H1 (cell line): ENCODE measurements at regions not wholly inside any gene's neighbourhood (a gene's known extent, or its start where the extent isn't known, plus 50 kb on each side); places are given as distances from the start of the nearest gene placed in this dataset.

Source experiments
- CTCF ChIA-PET: fragments of 300-600 bp; sonication (Branson Sonifier 250); formaldehyde crosslinking; loops from one replicate; lab custom pipeline; 2021; ENCODE audit not compliant: partially characterized antibody; lab: Charles Lee
- POLR2A ChIA-PET: fragments of 300-600 bp; sonication (Branson Sonifier 250); formaldehyde crosslinking; loops from one replicate; lab custom pipeline; 2021; ENCODE audit warnings: inconsistent platforms; ENCODE audit not compliant: partially characterized antibody; lab: Charles Lee
- DNase-seq, 2 experiments: peaks; one replicate each; pipeline versions ENCODE4 v3.0.0 to v3.0.0-alpha.2; 2010 to 2022; ENCODE audit warnings: low spot score in 2 of 2, low read depth in 1 of 2, mixed read lengths in 1 of 2
- FAIRE-seq: peaks from 2 replicates; lab custom pipeline; 2011; peaks lifted over from hg19 to GRCh38; lab: Jason Lieb, UNC
- H2AFZ ChIP-seq: 2 replicates; pipeline ENCODE4 v1.8.1; 2012; ENCODE audit warnings: low read length, inconsistent platforms
- H2AK5ac ChIP-seq: 2 replicates; pipeline ENCODE4 v1.6.1; 2013; ENCODE audit warnings: low read depth, low read length
- H2BK120ac ChIP-seq: replicated peaks from 2 replicates; pipeline ENCODE3; 2013; ENCODE audit warnings: low read depth, low read length, inconsistent platforms
- H2BK12ac ChIP-seq: 2 replicates; pipeline ENCODE4 v1.6.1; 2013; ENCODE audit warnings: low read depth, low read length
- H2BK15ac ChIP-seq: 2 replicates; pipeline ENCODE4 v1.6.1; 2013; ENCODE audit warnings: low read length
- H2BK20ac ChIP-seq: 2 replicates; pipeline ENCODE4 v1.6.1; 2013; ENCODE audit warnings: low read length
- H2BK5ac ChIP-seq: 2 replicates; pipeline ENCODE4 v1.6.1; 2013; ENCODE audit warnings: low read depth, low read length
- H3K14ac ChIP-seq: 2 replicates; pipeline ENCODE4 v1.6.1; 2013; ENCODE audit warnings: inconsistent platforms; ENCODE audit not compliant: insufficient read length
- H3K18ac ChIP-seq: 2 replicates; pipeline ENCODE4 v1.6.1; 2013; ENCODE audit warnings: low read length; ENCODE audit errors: extremely low read depth
- H3K23ac ChIP-seq: 2 replicates; pipeline ENCODE4 v1.6.1; 2013; ENCODE audit warnings: inconsistent platforms; ENCODE audit not compliant: insufficient read length
- H3K23me2 ChIP-seq: 2 replicates; pipeline ENCODE4 v1.6.1; 2013; ENCODE audit warnings: low read depth, low read length
- H3K27ac ChIP-seq: 2 replicates; pipeline ENCODE4 v1.6.1; 2011; ENCODE audit warnings: low read depth, low read length, inconsistent platforms
- H3K27me3 ChIP-seq, 4 experiments: replicated peaks in 1 of 4; 1 replicate in 1 of 4; 2 replicates in 3 of 4; pipeline versions ENCODE4 v1.6.1 to v1.8.1; 2011 to 2013; ENCODE audit warnings: low read length in 3 of 4, mild to moderate bottlenecking in 3 of 4, inconsistent platforms in 2 of 4, mixed read lengths in 2 of 4, moderate library complexity in 1 of 4; ENCODE audit not compliant: control insufficient read depth in 3 of 4, insufficient read depth in 3 of 4; ENCODE audit errors: extremely low read depth in 1 of 4
- H3K36me3 ChIP-seq, 4 experiments: 2 replicates each; pipeline versions ENCODE4 v1.6.1 to v1.8.1; 2011 to 2013; ENCODE audit warnings: mild to moderate bottlenecking in 4 of 4, low read length in 3 of 4, moderate library complexity in 2 of 4, control low read depth in 1 of 4, inconsistent platforms in 1 of 4; ENCODE audit not compliant: insufficient read depth in 4 of 4, control insufficient read depth in 2 of 4
- H3K4ac ChIP-seq: replicated peaks from 2 replicates; pipeline ENCODE3; 2013; ENCODE audit warnings: low read length, low read depth, mixed read lengths, inconsistent platforms; ENCODE audit not compliant: insufficient read length
- H3K4me1 ChIP-seq, 4 experiments: replicated peaks in 1 of 4; 1 replicate in 1 of 4; 2 replicates in 3 of 4; pipeline versions ENCODE4 v1.6.1 to v1.8.1; 2011 to 2013; ENCODE audit warnings: low read length in 3 of 4, inconsistent platforms in 2 of 4, mixed read lengths in 1 of 4; ENCODE audit not compliant: insufficient read depth in 4 of 4, control insufficient read depth in 3 of 4
- H3K4me2 ChIP-seq, 2 experiments: 2 replicates each; pipeline versions ENCODE4 v1.6.1 to v1.8.1; 2011 to 2013; ENCODE audit warnings: low read depth in 2 of 2, low read length in 2 of 2, control low read depth in 1 of 2, inconsistent platforms in 1 of 2, mild to moderate bottlenecking in 1 of 2; ENCODE audit not compliant: insufficient read depth in 1 of 2
- H3K4me3 ChIP-seq, 4 experiments: fragments of 200-600, 300-600 bp in 1 of 4; sonication (generic), shearing (Covaris generic), sonication (Bioruptor Twin) in 1 of 4; 2 replicates each; pipeline versions ENCODE4 v1.5.1 to v1.8.1; 2011 to 2016; ENCODE audit warnings: low read length in 4 of 4, low read depth in 3 of 4, control low read depth in 2 of 4, inconsistent platforms in 2 of 4, mild to moderate bottlenecking in 2 of 4, mixed read lengths in 1 of 4, moderate library complexity in 1 of 4; ENCODE audit not compliant: insufficient read depth in 2 of 4; ENCODE audit errors: extremely low read depth in 1 of 4
- H3K56ac ChIP-seq: replicated peaks from 2 replicates; pipeline ENCODE3; 2013; ENCODE audit warnings: low read depth, mild to moderate bottlenecking, mixed read lengths, low read length, inconsistent platforms; ENCODE audit not compliant: insufficient read length
- H3K79me1 ChIP-seq: 2 replicates; pipeline ENCODE4 v1.6.1; 2013; ENCODE audit warnings: low read depth, low read length, control low read depth
- H3K79me2 ChIP-seq, 2 experiments: 2 replicates each; pipeline versions ENCODE4 v1.6.1 to v1.8.1; 2012 to 2013; ENCODE audit warnings: low read length in 2 of 2, mild to moderate bottlenecking in 2 of 2, inconsistent platforms in 1 of 2; ENCODE audit not compliant: insufficient read depth in 2 of 2, control insufficient read depth in 1 of 2
- H3K9ac ChIP-seq, 4 experiments: replicated peaks in 1 of 4; 1 replicate in 1 of 4; 2 replicates in 3 of 4; pipeline versions ENCODE4 v1.6.1 to v1.8.1; 2011 to 2013; ENCODE audit warnings: low read depth in 3 of 4, low read length in 3 of 4, control low read depth in 2 of 4, mild to moderate bottlenecking in 2 of 4, moderate library complexity in 2 of 4, inconsistent platforms in 1 of 4; ENCODE audit errors: extremely low read depth in 1 of 4
- H3K9me3 ChIP-seq, 2 experiments: 2 replicates each; pipeline versions ENCODE4 v1.6.1 to v1.8.1; 2012 to 2013; ENCODE audit warnings: mild to moderate bottlenecking in 2 of 2, moderate library complexity in 2 of 2, control low read depth in 1 of 2, inconsistent platforms in 1 of 2, low read depth in 1 of 2, low read length in 1 of 2, mixed read lengths in 1 of 2; ENCODE audit not compliant: insufficient read depth in 2 of 2
- H4K20me1 ChIP-seq, 2 experiments: replicated peaks in 1 of 2; 2 replicates each; pipeline versions ENCODE3 to v1.8.1; 2011 to 2013; ENCODE audit warnings: inconsistent platforms in 2 of 2, low read length in 2 of 2, mild to moderate bottlenecking in 1 of 2; ENCODE audit not compliant: insufficient read depth in 2 of 2, control insufficient read depth in 1 of 2
- H4K5ac ChIP-seq: 2 replicates; pipeline ENCODE4 v1.6.1; 2013; ENCODE audit warnings: low read length, low read depth, mixed read lengths, inconsistent platforms; ENCODE audit not compliant: insufficient read length
- H4K8ac ChIP-seq: 2 replicates; pipeline ENCODE4 v1.8.0; 2013; ENCODE audit warnings: mild to moderate bottlenecking, moderate library complexity, low read length, inconsistent platforms; ENCODE audit not compliant: insufficient read depth; ENCODE audit errors: extremely low read depth
- H4K91ac ChIP-seq: replicated peaks from 2 replicates; pipeline ENCODE3; 2013; ENCODE audit warnings: low read length, mixed read lengths, inconsistent platforms; ENCODE audit not compliant: insufficient read length
- ASH2L ChIP-seq: fragments of 200-600, 300-600 bp; sonication (generic); IDR thresholded peaks from one replicate; pipeline ENCODE4 v1.7.1; 2017; ENCODE audit warnings: low read length
- ATF3 ChIP-seq: IDR thresholded peaks from 2 replicates; pipeline ENCODE4 v1.6.1; 2011; ENCODE audit warnings: low read depth, mild to moderate bottlenecking, low read length; ENCODE audit not compliant: insufficient read depth
- HDAC2 ChIP-seq, 2 experiments: fragments of 300-600 bp in 1 of 2; sonication (generic) in 1 of 2; IDR thresholded peaks; 2 replicates each; pipeline ENCODE4 v1.6.1; 2011 to 2012; ENCODE audit warnings: low read depth in 2 of 2, low read length in 2 of 2, mild to moderate bottlenecking in 2 of 2, moderate library complexity in 2 of 2, borderline replicate concordance in 1 of 2, inconsistent platforms in 1 of 2
- JUND ChIP-seq: IDR thresholded peaks from 2 replicates; pipeline ENCODE4 v1.6.1; 2011; ENCODE audit warnings: mild to moderate bottlenecking, improper control_type of control experiment, low read length
- TEAD4 ChIP-seq: IDR thresholded peaks from 2 replicates; pipeline ENCODE4 v1.6.1; 2012; ENCODE audit warnings: low read depth, low read length, inconsistent platforms, mixed read lengths
- YY1 ChIP-seq: IDR thresholded peaks from 2 replicates; pipeline ENCODE4 v1.6.1; 2011; ENCODE audit warnings: low read depth, mild to moderate bottlenecking, low read length
- WGBS, 2 experiments: shearing (Covaris generic) in 1 of 2; methylation state at CpG; one replicate each; pipeline versions ENCODE4 v1.1.6 to v1.1.7; 2013 to 2015; ENCODE audit warnings: low lambda C conversion rate in 2 of 2, mixed read lengths in 2 of 2, inconsistent platforms in 1 of 2, low coverage in 1 of 2, missing lambda C conversion rate in 1 of 2; ENCODE audit not compliant: insufficient replicate concordance in 2 of 2, insufficient coverage in 1 of 2, insufficient read length in 1 of 2; ENCODE audit errors: extremely low coverage in 1 of 2, missing lambda C conversion rate in 1 of 2; 5-methylcytosine and 5-hydroxymethylcytosine counted together

GRCh38 chr6:15888798-15889772 lies 226.3 kb upstream of the DTNBP1 start:
- Histone ChIP-seq H2BK120ac (peak overlapping the region; percentile 2), H3K27me3 (no peaks in the 10 kb centered on the region; a peak in 1 of 7 replicates), H3K56ac (no peak overlapping the region), H3K23ac (no peak overlapping the region), H2BK20ac (no peak overlapping the region), H3K4ac (no peak overlapping the region), H2BK12ac (no peak overlapping the region), H2AFZ (no peak overlapping the region), H4K20me1 (no peaks in the 10 kb centered on the region), H3K36me3 (no peaks in the 10 kb centered on the region), H3K4me1 (peaks cover 0 to 3% (median under 1%) of the 10 kb centered on the region in 4 experiments; a peak in 2 of 7 replicates), H4K8ac (no peak overlapping the region), H2AK5ac (no peak overlapping the region), H3K18ac (no peak overlapping the region), H3K27ac (no peak overlapping the region), H3K4me3 (no peak overlapping the region), H2BK5ac (peak overlapping the region; percentile 10; the same call in 1 of the 2 replicates), H4K91ac (peak overlapping the region; percentile 4), H3K9ac (no peak overlapping the region), H3K4me2 (no peak overlapping the region), H3K23me2 (no peaks in the 10 kb centered on the region), H3K79me2 (no peaks in the 10 kb centered on the region), H2BK15ac (peak overlapping the region; percentile 67; the same call in 1 of the 2 replicates), H3K14ac (no peak overlapping the region), H4K5ac (no peak overlapping the region)
- 89% methylated on average over 10 of the region's 10 CpGs; no CpG with 5 or more reads in 1 of the 2 experiments for WGBS, 2 experiments
- ChIA-PET CTCF (interaction anchor here (1.3 kb wide), 1 partner anchor 20 kb away, joined by 3 read pairs; no protein-coding TSS in a partner anchor), POLR2A (no interaction called here)
- DNase-seq (no peak), FAIRE-seq (no peak)
- TF ChIP-seq ATF3 (no peak), ASH2L (no peak), HDAC2 (IDR thresholded peaks at IDR 0.05; ENCODE audit: borderline replicate concordance in 1 of 2, low read depth in 2 of 2, low read length in 2 of 2) (no peak), JUND (no peak), TEAD4 (no peak), YY1 (no peak)
- TF ChIP-seq, all 59 proteins: peak for 0
- Histone ChIP-seq H3K9me3 (0 out of 4 replicates have a peak, but pooled peaks cover 0 to 4% of the 10 kb centered on the region in 2 experiments), H3K79me1 (no peaks in the 10 kb centered on the region)
